ENCODE measurements at regions not wholly inside any gene's neighbourhood (a gene's known extent, or its start where the extent isn't known, plus 50 kb on each side); places are given as distances from the start of the nearest gene placed in this dataset.

DNA sequence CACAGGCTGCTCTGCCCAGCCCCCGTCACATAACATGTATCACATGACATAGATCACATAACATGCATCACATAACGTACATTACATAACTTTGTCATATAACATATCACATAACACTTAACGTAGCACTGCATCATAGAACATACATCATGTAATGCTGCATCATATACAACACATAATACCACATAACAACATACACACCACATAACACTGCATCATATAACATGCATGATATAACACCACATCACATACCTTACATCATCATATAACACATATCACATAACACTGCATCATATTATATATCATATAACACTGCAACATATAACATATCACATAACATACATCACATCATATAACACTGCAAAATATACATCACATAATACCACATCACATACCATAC, 83.8 kb downstream of the AXIN2 start:
- no peak for FAIRE-seq
- dilution Hi-C loops (cut with MboI; ENCODE audit: extremely low pct_ligation_motif_present, low sequenced_read_pairs) = no loop called here
- no peaks in the 10 kb centered on the region for H4K20me1 ChIP-seq (ENCODE audit: control insufficient read depth, extremely low read depth, insufficient read depth, low read length)

DNA sequence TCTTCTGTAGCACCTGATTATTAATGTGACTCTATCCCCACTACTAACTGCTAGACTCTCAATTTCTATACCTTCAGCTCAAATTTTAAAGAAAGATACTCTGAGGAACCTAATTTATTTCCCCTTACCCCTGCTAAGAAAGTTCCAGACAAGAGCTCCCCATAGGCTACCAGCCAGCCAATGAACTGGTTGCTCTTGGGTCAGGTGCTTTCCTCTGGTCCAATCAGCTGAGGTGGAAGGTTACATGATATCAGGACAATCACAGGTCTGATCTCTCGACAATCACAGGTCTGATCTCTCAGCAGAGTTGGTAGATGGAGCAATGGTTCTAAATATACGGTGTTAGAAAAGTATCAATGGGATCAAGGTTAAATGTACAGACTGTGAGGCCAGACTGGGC, 86.8 kb downstream of the AXIN2 start:
- H3K4me1 ChIP-seq (ENCODE audit: control insufficient read depth, extremely low read depth, insufficient read depth, low read length) = no peaks in the 10 kb centered on the region
- H4K20me1 ChIP-seq (ENCODE audit: control insufficient read depth, extremely low read depth, insufficient read depth, low read length) = no peaks in the 10 kb centered on the region
- no peak overlapping the region for H3K27ac ChIP-seq (ENCODE audit: control insufficient read depth, insufficient read depth, low read length)
- DNase-seq (ENCODE audit: low read depth, low spot score) (no peak), FAIRE-seq (no peak)
- H2AFZ ChIP-seq (ENCODE audit: control insufficient read depth, low read length) = no peak overlapping the region
- H3K4me3 ChIP-seq (ENCODE audit: control insufficient read depth in 2 of 3, extremely low read depth in 1 of 3, insufficient read depth in 2 of 3, low read depth in 1 of 3, low read length in 3 of 3) = no peak overlapping the region
- H3K36me3 ChIP-seq (ENCODE audit: control insufficient read depth in 2 of 2, extremely low read depth in 1 of 2, insufficient read depth in 2 of 2, low read length in 2 of 2) = no peaks in the 10 kb centered on the region
- H3K9me3 ChIP-seq (ENCODE audit: control insufficient read depth, low read depth, low read length) = no peaks in the 10 kb centered on the region
- dilution Hi-C loops (cut with MboI; ENCODE audit: extremely low pct_ligation_motif_present, low sequenced_read_pairs) = no loop called here
- no peak for TF ChIP-seq EZH2 (IDR thresholded peaks at IDR 0.05; ENCODE audit: low read length)
- TF ChIP-seq, protein P1, sequence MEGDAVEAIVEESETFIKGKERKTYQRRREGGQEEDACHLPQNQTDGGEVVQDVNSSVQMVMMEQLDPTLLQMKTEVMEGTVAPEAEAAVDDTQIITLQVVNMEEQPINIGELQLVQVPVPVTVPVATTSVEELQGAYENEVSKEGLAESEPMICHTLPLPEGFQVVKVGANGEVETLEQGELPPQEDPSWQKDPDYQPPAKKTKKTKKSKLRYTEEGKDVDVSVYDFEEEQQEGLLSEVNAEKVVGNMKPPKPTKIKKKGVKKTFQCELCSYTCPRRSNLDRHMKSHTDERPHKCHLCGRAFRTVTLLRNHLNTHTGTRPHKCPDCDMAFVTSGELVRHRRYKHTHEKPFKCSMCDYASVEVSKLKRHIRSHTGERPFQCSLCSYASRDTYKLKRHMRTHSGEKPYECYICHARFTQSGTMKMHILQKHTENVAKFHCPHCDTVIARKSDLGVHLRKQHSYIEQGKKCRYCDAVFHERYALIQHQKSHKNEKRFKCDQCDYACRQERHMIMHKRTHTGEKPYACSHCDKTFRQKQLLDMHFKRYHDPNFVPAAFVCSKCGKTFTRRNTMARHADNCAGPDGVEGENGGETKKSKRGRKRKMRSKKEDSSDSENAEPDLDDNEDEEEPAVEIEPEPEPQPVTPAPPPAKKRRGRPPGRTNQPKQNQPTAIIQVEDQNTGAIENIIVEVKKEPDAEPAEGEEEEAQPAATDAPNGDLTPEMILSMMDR (optimal IDR thresholded peaks at IDR 0.05 in 1 of 3, IDR thresholded peaks at IDR 0.05 in 1 of 3, conservative IDR thresholded peaks at IDR 0.05 in 1 of 3; ENCODE audit: extremely low read depth in 1 of 3, insufficient read depth in 2 of 3, low read length in 3 of 3) = no peak
- H3K79me2 ChIP-seq (ENCODE audit: control insufficient read depth, insufficient read depth, low read length) = no peaks in the 10 kb centered on the region
- no peak overlapping the region for H3K4me2 ChIP-seq (ENCODE audit: control insufficient read depth, extremely low read depth, insufficient read depth, low read depth, low read length)
- no peaks in the 10 kb centered on the region for H3K9me1 ChIP-seq (ENCODE audit: control insufficient read depth, extremely low read depth, insufficient read depth, low read length)
- no peak overlapping the region for H3K9ac ChIP-seq (ENCODE audit: control insufficient read depth, extremely low read depth, insufficient read depth, low read length)
- peaks cover 3% of the 10 kb centered on the region for H3K27me3 ChIP-seq (ENCODE audit: control insufficient read depth, extremely low read depth, insufficient read depth, low read length)

More for the DNA sequence above, 83.8 kb downstream of the AXIN2 start:
- Histone ChIP-seq H2AFZ (ENCODE audit: control insufficient read depth, low read length) (no peak overlapping the region), H3K4me2 (ENCODE audit: control insufficient read depth, extremely low read depth, insufficient read depth, low read depth, low read length) (no peak overlapping the region), H3K4me3 (ENCODE audit: control insufficient read depth in 2 of 3, extremely low read depth in 1 of 3, insufficient read depth in 2 of 3, low read depth in 1 of 3, low read length in 3 of 3) (no peak overlapping the region), H3K27me3 (ENCODE audit: control insufficient read depth, extremely low read depth, insufficient read depth, low read length) (peaks cover 3% of the 10 kb centered on the region), H3K9me3 (ENCODE audit: control insufficient read depth, low read depth, low read length) (no peaks in the 10 kb centered on the region), H3K79me2 (ENCODE audit: control insufficient read depth, insufficient read depth, low read length) (no peaks in the 10 kb centered on the region), H3K9me1 (ENCODE audit: control insufficient read depth, extremely low read depth, insufficient read depth, low read length) (no peaks in the 10 kb centered on the region), H3K27ac (ENCODE audit: control insufficient read depth, insufficient read depth, low read length) (no peak overlapping the region), H3K4me1 (ENCODE audit: control insufficient read depth, extremely low read depth, insufficient read depth, low read length) (no peaks in the 10 kb centered on the region), H3K9ac (ENCODE audit: control insufficient read depth, extremely low read depth, insufficient read depth, low read length) (no peak overlapping the region), H3K36me3 (ENCODE audit: control insufficient read depth in 2 of 2, extremely low read depth in 1 of 2, insufficient read depth in 2 of 2, low read length in 2 of 2) (no peaks in the 10 kb centered on the region)
- DNase-seq (ENCODE audit: low read depth, low spot score) = no peak
- no peak for TF ChIP-seq EZH2 (IDR thresholded peaks at IDR 0.05; ENCODE audit: low read length)
- TF ChIP-seq, protein P1 (optimal IDR thresholded peaks at IDR 0.05 in 1 of 3, IDR thresholded peaks at IDR 0.05 in 1 of 3, conservative IDR thresholded peaks at IDR 0.05 in 1 of 3; ENCODE audit: extremely low read depth in 1 of 3, insufficient read depth in 2 of 3, low read length in 3 of 3) = no peak
